SU-DHL-6 (cell line): ENCODE measurements at regions not wholly inside any gene's neighbourhood (a gene's known extent, or its start where the extent isn't known, plus 50 kb on each side); places are given as distances from the start of the nearest gene placed in this dataset.
"Not testable (repeated sequence)": the region's sequence is repeated elsewhere in the genome, so short reads cannot be mapped to it uniquely, and the experiment has no call there.

ENCODE experiments used
- EZH2phosphoT487 ChIP-seq: fragments of 200-600 bp; sonication (generic), shearing (Covaris generic); conservative IDR thresholded peaks from 2 replicates; pipeline ENCODE4 v1.6.1; 2018; ENCODE audit warnings: mild to moderate bottlenecking, antibody characterized with exemption, low read length, moderate library complexity, mixed read lengths
- TF ChIP-seq, protein P1 (sequence below): fragments of 200-600 bp; sonication (generic); IDR thresholded peaks from one replicate; pipeline ENCODE4 v1.5.1; 2017; ENCODE audit warnings: antibody characterized with exemption, mild to moderate bottlenecking, low read length, moderate library complexity; ENCODE audit not compliant: insufficient read depth, poor library complexity, severe bottlenecking

DNA sequence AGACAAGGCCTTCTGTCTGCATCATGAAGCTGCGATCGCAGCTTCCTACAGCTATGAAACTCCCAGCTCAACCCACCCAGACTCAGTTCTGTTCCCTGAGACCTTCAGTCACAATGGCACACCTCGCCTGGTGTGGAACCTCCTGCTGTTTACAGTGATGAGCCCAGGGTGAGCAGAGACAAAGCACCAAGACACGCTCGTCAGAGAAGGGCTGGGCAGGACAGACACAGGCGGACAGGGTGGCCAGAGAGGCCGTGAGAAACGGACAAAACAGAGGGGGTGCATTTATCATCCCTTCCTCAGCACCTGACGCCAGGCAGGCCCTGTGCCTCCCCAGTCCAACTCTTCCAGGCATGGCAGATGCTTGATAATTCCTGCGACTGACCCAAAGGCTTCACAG lies 178.2 kb downstream of the LMLN start:
- TF ChIP-seq, protein P1, sequence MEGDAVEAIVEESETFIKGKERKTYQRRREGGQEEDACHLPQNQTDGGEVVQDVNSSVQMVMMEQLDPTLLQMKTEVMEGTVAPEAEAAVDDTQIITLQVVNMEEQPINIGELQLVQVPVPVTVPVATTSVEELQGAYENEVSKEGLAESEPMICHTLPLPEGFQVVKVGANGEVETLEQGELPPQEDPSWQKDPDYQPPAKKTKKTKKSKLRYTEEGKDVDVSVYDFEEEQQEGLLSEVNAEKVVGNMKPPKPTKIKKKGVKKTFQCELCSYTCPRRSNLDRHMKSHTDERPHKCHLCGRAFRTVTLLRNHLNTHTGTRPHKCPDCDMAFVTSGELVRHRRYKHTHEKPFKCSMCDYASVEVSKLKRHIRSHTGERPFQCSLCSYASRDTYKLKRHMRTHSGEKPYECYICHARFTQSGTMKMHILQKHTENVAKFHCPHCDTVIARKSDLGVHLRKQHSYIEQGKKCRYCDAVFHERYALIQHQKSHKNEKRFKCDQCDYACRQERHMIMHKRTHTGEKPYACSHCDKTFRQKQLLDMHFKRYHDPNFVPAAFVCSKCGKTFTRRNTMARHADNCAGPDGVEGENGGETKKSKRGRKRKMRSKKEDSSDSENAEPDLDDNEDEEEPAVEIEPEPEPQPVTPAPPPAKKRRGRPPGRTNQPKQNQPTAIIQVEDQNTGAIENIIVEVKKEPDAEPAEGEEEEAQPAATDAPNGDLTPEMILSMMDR: not testable (repeated sequence)
- TF ChIP-seq EZH2phosphoT487: not testable (repeated sequence)
